ENCODE measurements at regions not wholly inside any gene's neighbourhood (a gene's known extent, or its start where the extent isn't known, plus 50 kb on each side); places are given as distances from the start of the nearest gene placed in this dataset.

DNA sequence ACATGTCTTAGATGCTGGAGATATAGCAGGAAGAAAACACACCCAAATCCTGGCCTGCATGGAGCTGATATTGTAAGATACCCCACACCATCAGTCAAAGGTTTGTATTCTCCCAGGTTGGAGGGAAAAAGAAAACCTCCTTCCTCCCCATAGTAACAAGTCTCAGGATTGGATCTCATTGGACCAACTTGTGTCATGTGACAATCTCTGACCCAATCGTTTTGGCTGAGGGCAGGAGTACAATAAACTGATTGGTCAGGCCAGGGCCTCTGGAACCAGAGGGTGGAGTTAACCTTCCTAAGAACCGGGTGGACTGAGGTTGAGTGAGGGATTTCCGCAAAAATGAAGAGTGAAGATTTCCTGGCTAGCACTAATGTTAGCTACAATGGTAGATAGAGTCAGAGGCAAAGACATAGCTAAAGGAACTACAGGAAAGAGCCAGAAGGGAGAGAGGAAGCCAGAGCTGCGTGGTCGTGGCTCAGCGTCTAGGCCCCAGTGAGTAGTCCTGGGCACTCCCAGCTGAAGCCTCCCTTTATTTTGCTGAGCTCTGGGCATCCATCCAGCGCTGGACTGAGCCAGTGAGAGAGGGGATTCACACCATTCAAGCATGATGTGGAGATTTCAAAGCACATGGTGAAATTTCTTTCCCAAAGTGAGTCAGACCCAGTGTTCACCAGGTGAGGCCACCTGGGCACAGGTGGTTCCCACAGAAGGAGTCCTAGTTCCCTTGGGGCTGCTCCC, 219.9 kb downstream of the AACS start:
- TF ChIP-seq GATA3 (IDR thresholded peaks at IDR 0.05; ENCODE audit: low read depth, low read length) (no peak), GATA2 (IDR thresholded peaks at IDR 0.05; ENCODE audit: low read depth, low read length) (no peak)

Measured in SH-SY5Y (cell line).